ENCODE measurements at regions not wholly inside any gene's neighbourhood (a gene's known extent, or its start where the extent isn't known, plus 50 kb on each side); places are given as distances from the start of the nearest gene placed in this dataset.

GRCh38 chr4:100889401-100889800, 371.6 kb upstream of the EMCN start:
- Mint-ChIP-seq H3K9me3 (peaks cover 40% of the 10 kb centered on the region), H3K4me3 (no peak overlapping the region), H3K4me1 (peaks cover 9% of the 10 kb centered on the region), H3K27ac (no peak overlapping the region), H3K36me3 (peaks cover 10% of the 10 kb centered on the region), H3K27me3 (ENCODE audit: low read depth) (no peaks in the 10 kb centered on the region)
- POLR2A ChIA-PET = no interaction called here
- no peak for ATAC-seq
- CTCF ChIA-PET = no interaction called here
- TF ChIP-seq PRRX2 (CRISPR knock-in tag; IDR thresholded peaks at IDR 0.05) = no peak
- TF ChIP-seq, protein P1, sequence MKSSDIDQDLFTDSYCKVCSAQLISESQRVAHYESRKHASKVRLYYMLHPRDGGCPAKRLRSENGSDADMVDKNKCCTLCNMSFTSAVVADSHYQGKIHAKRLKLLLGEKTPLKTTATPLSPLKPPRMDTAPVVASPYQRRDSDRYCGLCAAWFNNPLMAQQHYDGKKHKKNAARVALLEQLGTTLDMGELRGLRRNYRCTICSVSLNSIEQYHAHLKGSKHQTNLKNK (CRISPR knock-in tag; IDR thresholded peaks at IDR 0.05) = no peak
- no peak for TF ChIP-seq NFYB (CRISPR knock-in tag; conservative IDR thresholded peaks at IDR 0.05; ENCODE audit: low read depth)
- TF ChIP-seq CDX4 (CRISPR knock-in tag; IDR thresholded peaks at IDR 0.05; ENCODE audit: borderline replicate concordance) = no peak
- TF ChIP-seq, protein P2, sequence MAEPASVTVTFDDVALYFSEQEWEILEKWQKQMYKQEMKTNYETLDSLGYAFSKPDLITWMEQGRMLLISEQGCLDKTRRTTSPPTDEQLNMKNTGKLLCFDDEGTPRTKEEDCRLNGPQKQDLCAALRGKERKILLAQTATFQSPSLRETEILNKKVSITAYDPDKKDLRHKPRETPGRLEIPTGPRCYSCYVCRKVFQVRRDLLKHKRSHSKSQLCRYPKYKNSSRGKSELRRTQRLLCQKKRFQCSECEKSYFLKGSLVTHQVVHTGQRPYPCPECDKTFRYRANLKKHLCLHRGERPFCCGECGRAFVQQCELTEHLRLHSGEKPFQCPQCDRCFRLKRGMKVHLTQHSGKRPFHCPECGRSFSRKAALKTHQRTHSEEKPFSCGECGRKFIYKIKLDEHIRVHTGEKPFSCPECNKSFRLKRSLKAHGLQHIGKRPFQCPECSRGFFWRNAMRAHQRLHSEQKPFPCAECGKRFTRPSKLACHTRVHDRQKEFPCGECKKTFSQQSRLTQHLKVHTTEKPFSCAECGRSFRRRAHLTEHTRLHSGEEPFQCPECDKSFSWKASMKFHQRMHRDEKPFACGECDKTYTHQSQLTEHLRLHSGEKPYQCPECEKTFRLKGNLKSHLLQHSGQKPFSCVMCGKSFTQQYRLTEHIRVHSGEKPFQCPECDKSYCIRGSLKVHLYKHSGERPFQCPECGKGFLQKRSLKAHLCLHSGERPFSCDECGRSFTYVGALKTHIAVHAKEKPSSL (CRISPR knock-in tag; conservative IDR thresholded peaks at IDR 0.05) = no peak
- TF ChIP-seq, protein P3, sequence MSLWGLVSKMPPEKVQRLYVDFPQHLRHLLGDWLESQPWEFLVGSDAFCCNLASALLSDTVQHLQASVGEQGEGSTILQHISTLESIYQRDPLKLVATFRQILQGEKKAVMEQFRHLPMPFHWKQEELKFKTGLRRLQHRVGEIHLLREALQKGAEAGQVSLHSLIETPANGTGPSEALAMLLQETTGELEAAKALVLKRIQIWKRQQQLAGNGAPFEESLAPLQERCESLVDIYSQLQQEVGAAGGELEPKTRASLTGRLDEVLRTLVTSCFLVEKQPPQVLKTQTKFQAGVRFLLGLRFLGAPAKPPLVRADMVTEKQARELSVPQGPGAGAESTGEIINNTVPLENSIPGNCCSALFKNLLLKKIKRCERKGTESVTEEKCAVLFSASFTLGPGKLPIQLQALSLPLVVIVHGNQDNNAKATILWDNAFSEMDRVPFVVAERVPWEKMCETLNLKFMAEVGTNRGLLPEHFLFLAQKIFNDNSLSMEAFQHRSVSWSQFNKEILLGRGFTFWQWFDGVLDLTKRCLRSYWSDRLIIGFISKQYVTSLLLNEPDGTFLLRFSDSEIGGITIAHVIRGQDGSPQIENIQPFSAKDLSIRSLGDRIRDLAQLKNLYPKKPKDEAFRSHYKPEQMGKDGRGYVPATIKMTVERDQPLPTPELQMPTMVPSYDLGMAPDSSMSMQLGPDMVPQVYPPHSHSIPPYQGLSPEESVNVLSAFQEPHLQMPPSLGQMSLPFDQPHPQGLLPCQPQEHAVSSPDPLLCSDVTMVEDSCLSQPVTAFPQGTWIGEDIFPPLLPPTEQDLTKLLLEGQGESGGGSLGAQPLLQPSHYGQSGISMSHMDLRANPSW (CRISPR knock-in tag; conservative IDR thresholded peaks at IDR 0.05; ENCODE audit: low read depth) = no peak
- TF ChIP-seq, protein P4, sequence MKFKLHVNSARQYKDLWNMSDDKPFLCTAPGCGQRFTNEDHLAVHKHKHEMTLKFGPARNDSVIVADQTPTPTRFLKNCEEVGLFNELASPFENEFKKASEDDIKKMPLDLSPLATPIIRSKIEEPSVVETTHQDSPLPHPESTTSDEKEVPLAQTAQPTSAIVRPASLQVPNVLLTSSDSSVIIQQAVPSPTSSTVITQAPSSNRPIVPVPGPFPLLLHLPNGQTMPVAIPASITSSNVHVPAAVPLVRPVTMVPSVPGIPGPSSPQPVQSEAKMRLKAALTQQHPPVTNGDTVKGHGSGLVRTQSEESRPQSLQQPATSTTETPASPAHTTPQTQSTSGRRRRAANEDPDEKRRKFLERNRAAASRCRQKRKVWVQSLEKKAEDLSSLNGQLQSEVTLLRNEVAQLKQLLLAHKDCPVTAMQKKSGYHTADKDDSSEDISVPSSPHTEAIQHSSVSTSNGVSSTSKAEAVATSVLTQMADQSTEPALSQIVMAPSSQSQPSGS (CRISPR knock-in tag; IDR thresholded peaks at IDR 0.05; ENCODE audit: borderline replicate concordance, low read depth) = no peak
- no peak for TF ChIP-seq ZBTB21 (CRISPR knock-in tag; IDR thresholded peaks at IDR 0.05; ENCODE audit: borderline replicate concordance)
- no peak for TF ChIP-seq CREM (CRISPR knock-in tag; IDR thresholded peaks at IDR 0.05)
- no peak for TF ChIP-seq MXD4 (CRISPR knock-in tag; IDR thresholded peaks at IDR 0.05; ENCODE audit: borderline replicate concordance)
- no peak for TF ChIP-seq ESRRA (CRISPR knock-in tag; IDR thresholded peaks at IDR 0.05; ENCODE audit: borderline replicate concordance)
- TF ChIP-seq SP1 (CRISPR knock-in tag; conservative IDR thresholded peaks at IDR 0.05) = no peak
- no peak for DNase-seq (ENCODE audit: low spot score)

GRCh38 chr4:100882661-100883060, 364.8 kb upstream of the EMCN start:
- CTCF ChIA-PET = no interaction called here
- H3K27ac Mint-ChIP-seq = no peak overlapping the region
- H3K9me3 Mint-ChIP-seq = peaks cover 23% of the 10 kb centered on the region
- H3K4me3 Mint-ChIP-seq = no peak overlapping the region
- DNase-seq (ENCODE audit: low spot score) (no peak), ATAC-seq (no peak)
- POLR2A ChIA-PET = no interaction called here
- peaks cover 3% of the 10 kb centered on the region; the same call in 1 of the 2 replicates for H3K36me3 Mint-ChIP-seq
- TF ChIP-seq NR1H2 (CRISPR knock-in tag; IDR thresholded peaks at IDR 0.05) (no peak), ESRRA (CRISPR knock-in tag; IDR thresholded peaks at IDR 0.05; ENCODE audit: borderline replicate concordance) (no peak), PREB (CRISPR knock-in tag; IDR thresholded peaks at IDR 0.05; ENCODE audit: borderline replicate concordance) (no peak), SOX15 (CRISPR knock-in tag; IDR thresholded peaks at IDR 0.05) (no peak), ATF1 (CRISPR knock-in tag; IDR thresholded peaks at IDR 0.05) (no peak), FOXJ3 (CRISPR knock-in tag; IDR thresholded peaks at IDR 0.05; ENCODE audit: borderline replicate concordance) (no peak), ZNF396 (CRISPR knock-in tag; IDR thresholded peaks at IDR 0.05; ENCODE audit: borderline replicate concordance) (no peak), ZNF263 (CRISPR knock-in tag; IDR thresholded peaks at IDR 0.05; ENCODE audit: low read depth) (no peak), CDX4 (CRISPR knock-in tag; IDR thresholded peaks at IDR 0.05; ENCODE audit: borderline replicate concordance) (no peak), SMAD4 (CRISPR knock-in tag; IDR thresholded peaks at IDR 0.05) (no peak), RELA (CRISPR knock-in tag; IDR thresholded peaks at IDR 0.05; ENCODE audit: borderline replicate concordance) (no peak), NFATC4 (CRISPR knock-in tag; IDR thresholded peaks at IDR 0.05) (no peak)
- TF ChIP-seq, protein P5, sequence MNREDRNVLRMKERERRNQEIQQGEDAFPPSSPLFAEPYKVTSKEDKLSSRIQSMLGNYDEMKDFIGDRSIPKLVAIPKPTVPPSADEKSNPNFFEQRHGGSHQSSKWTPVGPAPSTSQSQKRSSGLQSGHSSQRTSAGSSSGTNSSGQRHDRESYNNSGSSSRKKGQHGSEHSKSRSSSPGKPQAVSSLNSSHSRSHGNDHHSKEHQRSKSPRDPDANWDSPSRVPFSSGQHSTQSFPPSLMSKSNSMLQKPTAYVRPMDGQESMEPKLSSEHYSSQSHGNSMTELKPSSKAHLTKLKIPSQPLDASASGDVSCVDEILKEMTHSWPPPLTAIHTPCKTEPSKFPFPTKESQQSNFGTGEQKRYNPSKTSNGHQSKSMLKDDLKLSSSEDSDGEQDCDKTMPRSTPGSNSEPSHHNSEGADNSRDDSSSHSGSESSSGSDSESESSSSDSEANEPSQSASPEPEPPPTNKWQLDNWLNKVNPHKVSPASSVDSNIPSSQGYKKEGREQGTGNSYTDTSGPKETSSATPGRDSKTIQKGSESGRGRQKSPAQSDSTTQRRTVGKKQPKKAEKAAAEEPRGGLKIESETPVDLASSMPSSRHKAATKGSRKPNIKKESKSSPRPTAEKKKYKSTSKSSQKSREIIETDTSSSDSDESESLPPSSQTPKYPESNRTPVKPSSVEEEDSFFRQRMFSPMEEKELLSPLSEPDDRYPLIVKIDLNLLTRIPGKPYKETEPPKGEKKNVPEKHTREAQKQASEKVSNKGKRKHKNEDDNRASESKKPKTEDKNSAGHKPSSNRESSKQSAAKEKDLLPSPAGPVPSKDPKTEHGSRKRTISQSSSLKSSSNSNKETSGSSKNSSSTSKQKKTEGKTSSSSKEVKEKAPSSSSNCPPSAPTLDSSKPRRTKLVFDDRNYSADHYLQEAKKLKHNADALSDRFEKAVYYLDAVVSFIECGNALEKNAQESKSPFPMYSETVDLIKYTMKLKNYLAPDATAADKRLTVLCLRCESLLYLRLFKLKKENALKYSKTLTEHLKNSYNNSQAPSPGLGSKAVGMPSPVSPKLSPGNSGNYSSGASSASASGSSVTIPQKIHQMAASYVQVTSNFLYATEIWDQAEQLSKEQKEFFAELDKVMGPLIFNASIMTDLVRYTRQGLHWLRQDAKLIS (CRISPR knock-in tag; IDR thresholded peaks at IDR 0.05; ENCODE audit: borderline replicate concordance) = no peak
- H3K4me1 Mint-ChIP-seq = no peaks in the 10 kb centered on the region
- H3K27me3 Mint-ChIP-seq (ENCODE audit: low read depth) = no peaks in the 10 kb centered on the region
